ENCODE measurements at regions not wholly inside any gene's neighbourhood (a gene's known extent, or its start where the extent isn't known, plus 50 kb on each side); places are given as distances from the start of the nearest gene placed in this dataset.
A peak's percentile ranks its signal among the peaks of the same experiment; 100 is the strongest.

DNA sequence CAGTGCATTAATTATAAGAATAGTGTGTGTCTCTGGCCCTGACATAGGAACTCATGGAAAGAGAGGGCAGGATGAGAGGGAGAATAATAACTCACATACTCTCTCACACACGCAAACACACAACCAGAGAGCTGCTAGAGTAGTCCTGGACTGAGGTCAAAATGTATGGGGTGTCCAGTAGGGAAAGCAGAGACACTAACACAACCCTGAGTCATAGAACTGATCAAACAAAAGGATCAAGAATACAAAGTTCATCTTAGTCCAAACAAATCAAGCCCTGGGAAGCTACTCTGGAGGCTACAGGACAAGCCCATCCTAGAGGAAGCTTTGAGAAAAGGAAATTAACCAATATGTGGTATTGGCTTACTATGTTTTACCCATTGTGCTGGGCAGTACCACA lies 178.5 kb upstream of the GUCY1A2 start:
- Mint-ChIP-seq H3K4me1 (no peaks in the 10 kb centered on the region), H3K27ac (no peak overlapping the region), H3K4me3 (no peak overlapping the region), H3K27me3 (no peaks in the 10 kb centered on the region), H3K36me3 (no peaks in the 10 kb centered on the region), H3K9me3 (peaks cover 0 to 10% (median 0%) of the 10 kb centered on the region in 3 donors)

DNA sequence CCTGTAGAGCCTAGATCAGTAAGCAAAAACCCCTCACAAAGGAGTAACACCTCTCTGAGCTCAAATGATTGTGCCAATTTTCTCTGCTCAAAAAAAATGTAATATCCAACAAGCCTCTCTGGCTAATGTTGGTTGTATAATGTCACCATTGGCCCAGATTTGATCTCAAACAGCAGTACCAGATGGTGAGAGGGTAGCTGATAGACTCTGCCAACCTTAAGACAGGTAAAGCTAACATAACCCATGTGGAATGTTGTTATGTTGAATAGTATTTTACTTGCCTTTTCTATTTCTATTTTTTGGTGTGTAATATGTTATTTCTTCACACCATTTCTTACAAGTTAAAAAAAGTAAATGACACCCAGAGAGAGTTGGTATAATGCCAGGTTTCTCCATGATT lies 166.7 kb upstream of the GUCY1A2 start:
- H3K27ac Mint-ChIP-seq: no peak overlapping the region
- no peaks in the 10 kb centered on the region for H3K27me3 Mint-ChIP-seq
- H3K4me1 Mint-ChIP-seq: no peaks in the 10 kb centered on the region
- peaks cover 0 to 3% (median 3%) of the 10 kb centered on the region in 3 donors for H3K9me3 Mint-ChIP-seq
- no peaks in the 10 kb centered on the region for H3K36me3 Mint-ChIP-seq
- no peak overlapping the region for H3K4me3 Mint-ChIP-seq

DNA sequence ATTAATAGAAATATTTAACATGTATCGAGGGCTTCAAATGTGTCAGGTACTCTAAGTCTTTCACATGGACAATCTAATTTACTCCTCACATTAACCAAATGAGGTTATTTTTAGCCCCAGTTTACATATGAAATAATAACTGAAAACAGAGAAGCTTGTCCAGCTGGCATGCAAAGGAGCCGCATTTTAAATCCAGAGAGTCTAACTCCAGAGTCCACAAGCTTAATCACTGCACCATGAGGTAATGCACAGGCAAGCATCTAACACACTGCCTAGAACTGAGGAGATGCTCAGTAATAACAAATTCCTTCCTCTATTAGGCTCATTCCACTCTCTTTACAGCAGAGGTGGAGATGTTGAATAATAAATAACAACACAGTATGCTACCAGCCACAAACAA lies 165.7 kb upstream of the GUCY1A2 start:
- no peaks in the 10 kb centered on the region for H3K4me1 Mint-ChIP-seq
- H3K9me3 Mint-ChIP-seq: peaks cover 0 to 5% (median 3%) of the 10 kb centered on the region in 3 donors
- H3K27ac Mint-ChIP-seq: no peak overlapping the region
- H3K4me3 Mint-ChIP-seq: no peak overlapping the region
- no peaks in the 10 kb centered on the region for H3K27me3 Mint-ChIP-seq
- no peaks in the 10 kb centered on the region for H3K36me3 Mint-ChIP-seq

DNA sequence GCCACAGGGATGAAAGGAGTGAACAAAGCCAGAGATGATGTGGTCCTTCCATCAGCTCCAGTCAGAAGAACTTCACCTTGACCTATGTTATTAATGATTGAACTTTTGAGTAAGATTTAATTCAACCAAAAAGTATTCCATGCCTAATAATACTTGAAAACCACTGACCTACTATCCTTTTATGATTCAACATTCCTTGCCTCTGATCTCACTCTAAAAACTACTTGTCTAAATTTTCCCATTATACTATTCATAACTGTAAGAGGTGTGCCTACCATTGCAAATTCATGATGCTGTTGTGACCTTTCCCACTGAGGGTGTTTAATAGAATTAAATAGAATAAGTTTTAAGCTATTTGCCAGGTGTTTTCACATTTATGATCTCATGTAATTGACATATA lies 164.7 kb upstream of the GUCY1A2 start:
- Mint-ChIP-seq H3K9me3 (peaks cover 0 to 3% (median 3%) of the 10 kb centered on the region in 3 donors), H3K4me1 (no peaks in the 10 kb centered on the region), H3K4me3 (no peak overlapping the region), H3K27ac (no peak overlapping the region), H3K27me3 (no peaks in the 10 kb centered on the region), H3K36me3 (no peaks in the 10 kb centered on the region)

DNA sequence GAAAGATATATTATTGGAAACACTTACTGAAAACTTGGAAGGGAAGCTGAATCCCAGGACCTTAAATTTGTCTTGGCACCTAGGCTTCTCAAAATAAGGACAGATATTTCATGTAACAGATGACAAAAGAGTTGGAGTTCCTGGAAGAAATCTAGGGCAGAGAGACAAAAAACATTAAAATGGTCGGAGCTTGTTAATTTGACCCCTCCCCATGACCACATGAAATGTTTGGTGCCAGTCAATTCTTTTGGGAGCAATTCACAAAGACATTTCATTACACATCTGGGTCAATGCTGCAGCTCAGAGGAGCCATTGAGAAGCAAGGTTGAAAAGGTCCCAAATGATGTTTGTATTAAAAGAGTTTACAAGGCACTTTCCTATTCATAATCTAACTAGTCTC lies 162.0 kb upstream of the GUCY1A2 start:
- no peaks in the 10 kb centered on the region for H3K27me3 Mint-ChIP-seq
- no peaks in the 10 kb centered on the region for H3K4me1 Mint-ChIP-seq
- no peak overlapping the region for H3K27ac Mint-ChIP-seq
- peaks cover 2% of the 10 kb centered on the region for H3K36me3 Mint-ChIP-seq
- H3K9me3 Mint-ChIP-seq: peaks cover 0 to 7% (median 2%) of the 10 kb centered on the region in 3 donors
- H3K4me3 Mint-ChIP-seq: no peak overlapping the region

DNA sequence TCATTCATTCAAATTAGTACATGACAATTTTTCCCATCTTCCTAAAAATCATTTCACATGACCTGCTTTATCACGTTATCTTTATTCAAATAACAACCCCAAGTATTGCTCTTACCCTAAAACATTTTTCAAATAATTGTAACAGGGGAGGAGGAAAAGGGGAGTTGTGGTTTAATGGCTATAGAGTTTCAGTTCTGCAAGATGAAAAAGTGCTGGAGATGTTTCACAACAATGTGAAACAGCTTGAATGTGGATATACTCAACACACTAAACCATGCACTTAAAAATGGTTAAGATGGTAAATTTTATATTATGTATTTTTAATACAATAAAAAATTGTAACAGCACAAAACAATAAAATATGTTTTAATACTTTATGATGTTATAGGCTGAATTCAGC lies 161.6 kb upstream of the GUCY1A2 start:
- Mint-ChIP-seq H3K4me1 (no peaks in the 10 kb centered on the region), H3K27ac (no peak overlapping the region), H3K9me3 (peaks cover 0 to 7% (median 2%) of the 10 kb centered on the region in 3 donors), H3K27me3 (no peaks in the 10 kb centered on the region), H3K4me3 (no peak overlapping the region), H3K36me3 (peaks cover 2% of the 10 kb centered on the region)

DNA sequence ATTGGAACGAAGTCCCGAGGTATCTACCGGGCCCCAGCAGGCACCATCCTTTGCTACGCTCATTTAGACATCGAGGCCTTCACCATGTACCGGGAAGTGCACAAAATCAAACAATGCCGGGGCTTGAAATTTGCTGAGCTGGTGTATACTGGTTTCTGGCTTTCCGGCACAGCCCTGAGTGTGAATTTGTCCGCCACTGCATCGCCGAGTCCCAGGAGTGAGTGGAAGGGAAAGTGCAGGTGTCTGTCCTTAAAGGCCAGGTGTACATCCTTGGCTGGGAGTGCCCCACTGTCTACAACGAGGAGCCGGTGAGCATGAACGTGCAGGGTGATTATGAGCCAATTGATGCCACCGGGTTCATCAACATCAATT lies 158.8 kb upstream of the GUCY1A2 start:
- Mint-ChIP-seq H3K36me3 (peaks cover 2% of the 10 kb centered on the region), H3K27me3 (no peaks in the 10 kb centered on the region), H3K4me1 (no peaks in the 10 kb centered on the region), H3K27ac (no peak overlapping the region), H3K4me3 (peak overlapping the region in 1 of 4 donors; percentile 39), H3K9me3 (peaks cover 0 to 7% (median 0%) of the 10 kb centered on the region in 3 donors)

DNA sequence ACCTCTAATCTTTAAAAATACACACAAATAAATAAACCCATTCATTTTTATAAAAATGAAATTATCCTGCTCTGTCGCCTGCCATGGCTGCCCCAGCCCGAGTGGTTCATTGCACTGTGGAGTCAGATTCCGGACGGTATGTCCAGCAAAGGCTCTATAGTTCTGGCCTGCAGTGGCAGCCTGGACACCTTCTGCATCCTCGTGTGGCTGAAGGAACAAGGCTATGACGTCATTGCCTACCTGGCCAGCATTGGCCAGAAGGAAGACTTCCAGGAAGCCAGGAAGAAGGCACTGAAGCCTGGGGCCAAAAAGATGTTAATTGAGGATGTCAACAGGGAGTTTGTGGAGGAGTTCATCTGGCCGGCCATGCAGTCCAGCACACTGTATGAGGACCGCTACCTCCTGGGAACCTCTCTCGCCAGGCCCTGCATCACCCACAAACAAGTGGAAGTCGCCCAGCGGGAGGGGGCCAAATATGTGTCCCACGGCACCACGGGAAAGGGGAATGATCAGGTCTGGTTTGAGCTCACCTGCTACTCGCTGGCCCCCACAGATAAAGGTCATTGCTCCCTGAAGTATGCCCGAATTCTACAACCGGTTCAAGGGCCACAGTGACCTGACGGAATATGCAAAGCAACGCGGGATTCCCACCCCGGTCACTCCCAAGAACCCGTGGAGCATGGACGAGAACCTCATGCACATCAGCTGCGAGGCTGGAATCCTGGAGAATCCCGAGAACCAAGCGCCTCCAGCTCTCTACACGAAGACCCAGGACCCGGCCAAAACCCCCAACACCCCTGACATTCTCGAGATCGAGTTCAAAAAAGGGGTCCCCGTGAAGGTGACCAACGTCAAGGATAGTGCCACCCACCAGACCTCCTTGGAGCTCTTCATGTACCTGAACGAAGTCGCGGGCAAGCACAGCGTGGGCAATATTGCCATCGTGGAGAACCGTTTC lies 158.2 kb upstream of the GUCY1A2 start:
- Mint-ChIP-seq H3K9me3 (peaks cover 0 to 7% (median 0%) of the 10 kb centered on the region in 3 donors), H3K36me3 (peaks cover 2% of the 10 kb centered on the region), H3K4me3 (no peak overlapping the region), H3K27ac (no peak overlapping the region), H3K27me3 (no peaks in the 10 kb centered on the region), H3K4me1 (no peaks in the 10 kb centered on the region)

DNA sequence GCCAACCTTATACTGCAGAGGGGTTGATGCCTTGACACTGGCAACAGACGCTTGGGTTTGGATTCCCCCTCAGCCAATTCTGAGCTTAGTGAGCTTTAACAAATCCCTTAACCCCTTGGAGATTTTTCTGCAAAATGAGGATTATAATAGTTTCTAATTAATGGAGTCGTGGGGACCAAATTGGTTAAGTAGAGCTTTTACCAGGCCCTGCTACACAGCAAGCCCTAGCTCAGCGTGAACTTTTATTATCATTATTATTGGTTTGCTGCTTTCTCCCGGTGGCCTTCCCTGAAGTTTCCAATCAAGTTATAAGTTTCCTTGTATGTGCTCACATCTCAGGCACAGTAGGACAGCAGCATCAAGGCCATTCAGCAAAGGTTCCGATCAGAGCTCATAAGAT lies 156.6 kb upstream of the GUCY1A2 start:
- Mint-ChIP-seq H3K4me1 (no peaks in the 10 kb centered on the region), H3K4me3 (no peak overlapping the region), H3K27ac (no peak overlapping the region), H3K9me3 (peaks cover 0 to 7% (median 4%) of the 10 kb centered on the region in 3 donors), H3K27me3 (no peaks in the 10 kb centered on the region), H3K36me3 (peaks cover 2% of the 10 kb centered on the region)

DNA sequence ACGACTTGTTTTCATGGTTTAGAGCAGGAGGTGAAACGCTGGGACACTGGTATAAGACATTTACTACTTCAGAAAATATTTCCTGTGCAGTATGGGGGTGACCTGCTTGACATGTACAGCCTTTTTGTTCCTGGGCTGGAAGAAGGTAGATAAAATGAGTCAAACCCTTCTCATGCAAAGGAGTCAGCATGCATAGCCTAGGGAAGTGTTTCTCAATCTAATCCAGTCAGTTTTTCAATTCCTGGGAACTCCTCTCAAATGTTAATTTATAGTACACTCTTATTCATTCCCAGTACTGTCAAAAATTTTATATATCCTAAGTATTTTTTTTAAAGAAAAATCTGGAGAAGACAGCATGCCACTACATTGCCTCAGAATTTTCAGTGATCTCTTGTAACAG lies 154.7 kb upstream of the GUCY1A2 start:
- Mint-ChIP-seq H3K27me3 (no peaks in the 10 kb centered on the region), H3K27ac (no peak overlapping the region), H3K9me3 (peaks cover 2 to 9% (median 7%) of the 10 kb centered on the region in 3 donors), H3K4me3 (no peak overlapping the region), H3K4me1 (no peaks in the 10 kb centered on the region), H3K36me3 (peaks cover 2% of the 10 kb centered on the region)

DNA sequence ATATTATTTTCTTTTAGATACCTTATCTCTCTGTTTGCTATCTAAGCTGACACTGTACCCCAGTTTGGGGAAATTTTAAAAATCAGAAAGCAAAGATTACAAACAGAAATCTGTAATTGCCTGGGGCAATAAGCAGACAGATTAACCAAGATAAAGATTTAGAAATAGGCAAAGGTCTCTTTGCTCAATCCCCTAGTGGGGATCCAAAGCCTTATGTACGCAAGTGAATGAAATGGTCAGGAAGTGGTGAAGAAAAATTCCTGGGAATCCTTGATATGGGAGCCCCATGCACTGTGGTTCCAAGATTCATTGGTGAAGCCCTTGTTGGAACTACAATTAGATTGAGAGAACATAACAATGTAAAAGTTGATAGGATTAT lies 139.5 kb upstream of the GUCY1A2 start:
- Mint-ChIP-seq H3K27me3 (peaks cover 1% of the 10 kb centered on the region), H3K27ac (no peak overlapping the region), H3K9me3 (peaks cover 0 to 4% (median 4%) of the 10 kb centered on the region in 3 donors), H3K4me1 (no peaks in the 10 kb centered on the region), H3K36me3 (no peaks in the 10 kb centered on the region), H3K4me3 (no peak overlapping the region)

DNA sequence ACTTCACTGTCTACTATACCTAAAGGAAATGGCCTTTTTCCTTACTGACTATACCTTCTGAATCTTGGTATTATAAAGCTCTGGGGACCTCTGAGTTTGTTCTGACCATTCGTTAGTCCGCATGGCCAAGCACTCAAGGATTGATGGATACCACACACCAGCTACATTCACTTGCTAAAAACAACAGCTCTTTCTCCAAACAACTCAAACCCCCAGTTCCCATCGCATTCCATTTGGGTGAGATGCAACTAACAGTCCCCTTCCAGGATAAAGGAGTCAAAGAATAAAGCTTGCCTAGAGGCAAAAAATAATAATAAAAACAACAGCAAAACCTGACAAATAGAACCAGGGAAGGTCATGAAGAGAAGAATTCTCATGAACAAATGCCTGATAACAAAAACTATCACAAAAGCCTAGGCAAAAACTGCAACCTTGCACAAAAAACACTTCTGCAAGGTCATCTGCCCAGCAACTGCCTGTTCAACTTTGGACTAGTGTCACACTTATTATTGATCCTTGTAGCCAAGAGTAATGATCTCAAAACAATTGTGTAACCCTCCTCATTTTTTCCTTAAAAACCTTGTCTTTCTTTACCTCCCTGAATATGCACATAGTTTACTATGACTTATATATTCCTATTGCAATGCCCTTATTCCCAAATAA lies 139.0 kb upstream of the GUCY1A2 start:
- Mint-ChIP-seq H3K9me3 (peaks cover 0 to 4% (median 4%) of the 10 kb centered on the region in 3 donors), H3K27me3 (peaks cover 1% of the 10 kb centered on the region), H3K4me1 (no peaks in the 10 kb centered on the region), H3K36me3 (no peaks in the 10 kb centered on the region), H3K27ac (no peak overlapping the region), H3K4me3 (no peak overlapping the region)

DNA sequence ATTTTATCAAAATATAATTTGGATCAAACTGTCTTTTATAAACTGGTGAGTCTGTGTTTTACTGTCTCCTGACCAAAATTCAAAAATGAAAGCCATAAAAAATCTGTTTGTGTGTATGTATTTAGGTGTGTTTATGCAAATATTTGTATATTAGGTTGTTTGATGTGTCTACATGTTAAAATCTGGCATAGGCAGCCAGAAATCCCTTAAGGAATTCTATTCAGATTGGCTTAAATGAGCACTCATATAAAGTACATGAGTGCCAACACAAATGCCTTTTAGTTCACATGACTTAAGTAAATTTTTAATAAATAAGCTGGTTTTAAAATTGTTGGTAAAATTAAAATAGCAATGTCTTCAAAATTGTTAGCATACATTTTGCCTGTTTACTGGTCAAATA lies 133.3 kb upstream of the GUCY1A2 start:
- Mint-ChIP-seq H3K4me1 (no peaks in the 10 kb centered on the region), H3K27me3 (peaks cover 1% of the 10 kb centered on the region), H3K27ac (no peak overlapping the region), H3K36me3 (no peaks in the 10 kb centered on the region), H3K4me3 (no peak overlapping the region), H3K9me3 (no peaks in the 10 kb centered on the region)

DNA sequence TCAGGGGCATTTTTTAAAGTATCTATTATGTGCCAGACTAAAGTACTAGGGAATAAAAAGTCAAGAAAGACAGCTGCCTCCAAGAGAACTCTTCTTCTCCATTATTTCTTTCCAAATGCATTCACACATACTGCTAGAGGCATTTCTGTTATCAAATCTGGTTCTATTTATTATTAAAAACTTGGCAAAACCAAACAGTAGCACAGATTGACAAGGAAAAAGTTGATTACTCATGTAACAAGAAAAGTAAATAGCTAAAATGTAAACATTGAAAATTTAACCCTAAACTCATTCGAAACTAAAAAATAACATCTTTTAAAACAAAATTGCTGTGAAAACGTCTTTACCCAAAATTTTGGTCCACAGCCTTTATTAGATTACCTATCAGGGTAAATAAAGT lies 132.9 kb upstream of the GUCY1A2 start:
- no peak overlapping the region for H3K4me3 Mint-ChIP-seq
- H3K36me3 Mint-ChIP-seq: no peaks in the 10 kb centered on the region
- no peak overlapping the region for H3K27ac Mint-ChIP-seq
- H3K27me3 Mint-ChIP-seq: peaks cover 1% of the 10 kb centered on the region
- H3K9me3 Mint-ChIP-seq: no peaks in the 10 kb centered on the region
- no peaks in the 10 kb centered on the region for H3K4me1 Mint-ChIP-seq

DNA sequence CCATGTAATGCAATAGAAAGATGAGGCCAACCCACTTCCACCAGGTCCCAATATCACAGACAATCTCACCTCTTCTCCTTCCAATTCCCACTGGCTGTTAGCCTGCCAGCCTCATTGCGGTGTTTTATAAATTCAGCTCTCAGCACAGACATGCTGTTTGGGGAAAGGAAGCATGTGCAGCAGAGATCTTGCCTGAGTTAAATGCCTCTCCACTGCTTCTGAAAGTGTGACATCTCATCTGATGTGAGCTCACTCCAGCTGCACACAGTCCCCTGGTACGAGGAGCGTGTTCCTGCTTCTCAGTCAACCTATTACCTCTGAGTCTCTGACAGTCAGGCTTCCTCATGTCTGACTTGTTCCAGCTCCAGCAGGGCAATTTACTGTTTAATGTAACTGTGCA lies 122.7 kb upstream of the GUCY1A2 start:
- Mint-ChIP-seq H3K4me1 (no peaks in the 10 kb centered on the region), H3K27ac (no peak overlapping the region), H3K9me3 (peaks cover 0 to 10% (median 2%) of the 10 kb centered on the region in 3 donors), H3K4me3 (no peak overlapping the region), H3K36me3 (peaks cover 2% of the 10 kb centered on the region), H3K27me3 (peaks cover 2% of the 10 kb centered on the region)

DNA sequence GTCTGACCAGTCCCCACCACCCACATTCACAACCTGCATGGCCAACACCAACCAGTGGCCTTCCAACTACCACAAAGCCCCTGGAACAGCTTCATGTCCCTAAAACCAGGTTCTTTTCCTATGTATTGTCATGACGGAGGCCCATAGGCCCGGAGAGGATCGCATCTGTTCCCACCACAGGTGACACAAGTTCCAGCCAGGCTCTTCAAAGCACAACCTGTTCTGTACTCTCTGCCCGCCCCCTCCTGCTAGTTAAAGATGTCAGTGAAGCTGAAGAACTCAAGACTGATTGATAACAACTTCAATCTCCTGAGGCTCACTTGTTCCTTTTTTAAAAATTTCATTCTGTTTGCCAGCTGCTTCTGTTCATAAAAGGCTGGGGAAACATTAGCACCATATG lies 121.1 kb upstream of the GUCY1A2 start:
- H3K27ac Mint-ChIP-seq: no peak overlapping the region
- H3K27me3 Mint-ChIP-seq: peaks cover 2% of the 10 kb centered on the region
- H3K9me3 Mint-ChIP-seq: peaks cover 0 to 10% (median 3%) of the 10 kb centered on the region in 3 donors
- peaks cover 3% of the 10 kb centered on the region for H3K36me3 Mint-ChIP-seq
- no peak overlapping the region for H3K4me3 Mint-ChIP-seq
- no peaks in the 10 kb centered on the region for H3K4me1 Mint-ChIP-seq

Data from IgD-negative memory B cell (primary cell).